ENCODE measurements at regions not wholly inside any gene's neighbourhood (a gene's known extent, or its start where the extent isn't known, plus 50 kb on each side); places are given as distances from the start of the nearest gene placed in this dataset.

DNA sequence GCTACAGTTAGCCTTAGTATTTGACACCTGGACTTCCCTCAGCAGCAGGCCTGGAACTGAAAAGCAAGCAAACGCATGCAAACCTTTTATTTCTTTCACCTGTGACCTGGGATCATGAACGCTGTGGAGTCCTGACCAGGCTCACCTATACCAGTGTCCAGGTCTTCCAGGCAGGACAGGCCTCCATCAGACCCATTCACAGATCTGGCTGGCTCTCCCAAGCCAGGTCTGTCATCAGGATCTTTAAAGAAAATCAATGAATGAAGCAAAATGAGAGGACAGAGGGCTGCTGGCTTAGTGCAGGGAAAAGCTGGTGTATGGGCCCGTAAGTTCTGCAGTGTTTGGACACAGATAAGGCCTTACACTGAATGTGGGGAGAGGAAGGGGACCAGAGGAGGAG lies 96.3 kb upstream of the CPEB4 start:
- ATAC-seq, result no peak
- no peak for DNase-seq (ENCODE audit: low spot score in 2 of 2)
- Mint-ChIP-seq H3K36me3 (no peaks in the 10 kb centered on the region), H3K27ac (no peak overlapping the region), H3K9me3 (no peaks in the 10 kb centered on the region)

- H3K27ac Mint-ChIP-seq, result no peak overlapping the region
- DNase-seq (ENCODE audit: low spot score in 2 of 2), result no peak
These were observed 95.2 kb upstream of the CPEB4 start for GRCh38 chr5:173792781-173793547.

DNA sequence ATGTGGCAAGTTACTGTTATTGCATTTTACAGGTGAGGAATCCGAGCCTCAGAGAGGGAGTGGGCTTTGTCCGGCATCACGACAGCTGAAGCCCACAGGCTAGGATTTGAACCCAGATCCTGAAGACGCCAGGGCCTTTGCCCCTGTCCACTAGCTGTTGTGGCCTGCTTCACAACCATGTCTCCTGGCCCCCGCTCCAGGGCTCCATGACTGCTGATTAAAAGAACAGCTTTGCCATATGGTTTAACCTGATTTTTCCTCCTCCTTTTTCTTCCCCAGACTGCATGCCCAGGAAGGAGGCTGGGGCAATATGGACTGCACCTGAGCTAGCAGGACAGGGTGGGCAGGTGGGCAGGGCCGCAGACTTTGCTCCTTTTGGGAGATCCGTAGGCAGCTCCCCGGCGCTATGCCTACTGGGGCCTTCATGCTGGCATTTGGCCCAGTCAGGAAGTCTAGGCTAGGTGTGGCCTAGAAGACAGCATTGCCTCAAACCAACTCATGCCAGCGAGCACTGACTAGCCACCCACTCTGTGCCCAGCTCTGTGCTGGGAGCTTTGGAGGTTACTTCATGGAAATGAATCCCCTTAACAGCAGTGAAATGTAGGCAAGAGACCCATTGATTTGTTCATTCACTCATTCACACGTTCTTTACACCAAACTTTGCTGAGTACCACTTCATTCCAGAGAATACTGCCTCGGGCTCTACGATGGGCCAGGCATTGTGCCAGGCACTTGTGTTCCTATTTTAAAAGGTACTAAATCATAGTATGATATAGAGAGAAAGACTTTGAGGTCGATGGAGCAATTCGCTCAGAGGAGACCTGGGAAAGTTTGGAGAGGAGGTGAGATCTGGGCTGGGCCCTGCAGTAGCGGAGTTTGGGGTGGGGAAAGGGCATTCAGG lies 94.3 kb upstream of the CPEB4 start:
- no peak for ATAC-seq
- H3K9me3 Mint-ChIP-seq, result no peaks in the 10 kb centered on the region
- no peaks in the 10 kb centered on the region for H3K36me3 Mint-ChIP-seq
- no peak for DNase-seq (ENCODE audit: low spot score in 2 of 2)
- no peak overlapping the region for H3K27ac Mint-ChIP-seq

More at GRCh38 chr5:173792781-173793547, 95.2 kb upstream of the CPEB4 start:
- Mint-ChIP-seq H3K36me3 (no peaks in the 10 kb centered on the region), H3K9me3 (no peaks in the 10 kb centered on the region)
- ATAC-seq, result no peak

- no peaks in the 10 kb centered on the region for H3K36me3 Mint-ChIP-seq
- no peak overlapping the region for H3K27ac Mint-ChIP-seq
- DNase-seq (ENCODE audit: low spot score in 2 of 2), result no peak
- H3K9me3 Mint-ChIP-seq, result no peaks in the 10 kb centered on the region
- ATAC-seq, result no peak
These were observed 93.2 kb upstream of the CPEB4 start for GRCh38 chr5:173794901-173795416.

DNA sequence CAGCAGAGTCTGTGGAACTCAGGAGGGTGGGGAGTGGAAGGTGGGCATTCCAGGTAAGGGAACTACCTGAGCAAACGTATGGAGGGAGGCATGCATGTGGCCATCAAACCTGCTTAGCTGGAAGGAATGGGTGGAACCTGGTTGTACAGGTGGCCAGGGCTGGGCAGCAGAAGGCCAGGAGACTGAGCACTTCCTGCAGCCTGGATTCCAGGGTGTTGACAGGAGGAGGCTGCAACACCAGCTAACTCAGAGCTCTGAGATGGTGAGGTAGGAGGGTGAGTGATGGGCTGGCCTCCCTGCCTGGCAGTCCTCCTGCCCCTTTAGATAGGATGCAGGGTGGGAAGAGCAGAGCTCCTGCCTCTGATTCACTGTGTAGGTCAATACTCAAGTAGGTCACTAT lies 92.5 kb upstream of the CPEB4 start:
- Mint-ChIP-seq H3K27ac (no peak overlapping the region), H3K9me3 (no peaks in the 10 kb centered on the region), H3K36me3 (no peaks in the 10 kb centered on the region)
- DNase-seq (ENCODE audit: low spot score in 2 of 2), result no peak
- ATAC-seq, result no peak

DNA sequence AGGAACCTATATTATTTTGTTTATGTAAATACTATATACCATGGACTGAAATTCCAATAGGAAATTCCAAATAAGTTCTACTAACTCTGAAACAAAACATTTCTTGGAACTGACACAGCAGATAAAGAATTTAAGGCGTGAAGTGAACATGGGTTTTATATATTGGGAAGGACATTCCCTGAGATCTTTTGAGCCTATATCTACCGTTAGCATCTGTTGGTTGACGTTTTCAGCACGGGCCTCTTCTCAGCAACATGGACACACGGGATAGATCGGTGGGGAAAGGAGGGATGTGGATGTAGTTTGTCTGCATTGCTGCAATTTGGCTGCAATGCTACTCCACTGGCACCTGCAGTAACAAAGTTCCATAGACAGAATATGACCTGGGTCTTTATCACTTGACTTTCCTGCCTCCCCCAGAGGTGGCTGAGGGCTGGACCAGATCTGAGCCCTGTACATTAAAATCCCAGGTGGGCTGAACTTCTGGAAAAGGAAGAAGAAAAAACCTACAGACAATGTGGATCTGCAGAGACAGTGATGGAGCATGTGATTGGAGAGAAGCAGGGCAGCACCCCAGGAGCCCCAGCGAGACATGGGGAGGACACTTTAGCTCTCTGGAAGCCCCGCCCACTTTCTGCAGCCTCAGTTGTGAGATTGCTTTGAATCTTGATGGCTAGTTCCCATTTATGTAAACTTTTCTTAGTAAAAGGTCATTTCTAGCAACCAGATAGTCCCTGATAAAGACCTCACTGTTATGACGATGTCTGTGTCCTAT lies 91.2 kb upstream of the CPEB4 start:
- DNase-seq (ENCODE audit: low spot score in 2 of 2) (no peak), ATAC-seq (no peak)
- no peaks in the 10 kb centered on the region for H3K36me3 Mint-ChIP-seq
- H3K27ac Mint-ChIP-seq, result no peak overlapping the region
- no peaks in the 10 kb centered on the region for H3K9me3 Mint-ChIP-seq

DNA sequence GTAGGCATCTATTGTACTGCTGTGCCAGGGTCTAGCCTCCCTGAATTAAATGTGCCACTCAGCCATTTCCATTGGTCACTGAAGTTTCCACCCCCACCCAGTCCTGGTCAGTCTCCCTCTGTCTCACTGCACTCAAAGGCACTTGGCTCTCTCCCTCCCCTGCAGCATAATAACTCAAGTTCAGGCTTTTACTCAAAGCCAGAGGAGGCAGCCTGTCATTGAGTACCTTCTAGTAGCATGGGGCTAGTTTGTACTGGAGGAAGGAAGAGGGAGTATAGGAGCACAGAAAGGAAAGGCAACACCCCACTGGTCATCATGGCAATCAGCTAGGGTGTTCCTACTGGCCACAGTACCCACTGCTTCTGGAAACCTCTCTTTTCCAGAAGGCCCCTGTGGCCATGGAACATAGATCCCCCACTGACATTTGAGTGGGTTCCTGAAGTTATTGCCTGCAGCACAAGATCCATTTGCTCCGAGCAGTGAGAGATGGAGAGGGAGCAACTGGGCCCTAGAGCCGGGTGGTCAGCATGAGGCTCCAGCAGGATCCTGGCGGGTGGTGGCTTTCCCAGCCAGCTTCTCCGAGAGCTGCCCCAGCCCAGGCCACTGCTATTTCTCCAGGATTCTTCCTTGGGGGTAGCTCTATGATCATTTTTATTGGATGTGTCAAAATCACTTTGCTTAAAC lies 89.9 kb upstream of the CPEB4 start:
- DNase-seq (ENCODE audit: low spot score in 2 of 2), result no peak
- Mint-ChIP-seq H3K36me3 (no peaks in the 10 kb centered on the region), H3K27ac (no peak overlapping the region), H3K9me3 (no peaks in the 10 kb centered on the region)
- ATAC-seq, result no peak

GRCh38 chr5:173800340-173800739 lies 87.8 kb upstream of the CPEB4 start:
- no peak for ATAC-seq
- Mint-ChIP-seq H3K36me3 (no peaks in the 10 kb centered on the region), H3K9me3 (no peaks in the 10 kb centered on the region), H3K27ac (no peak overlapping the region)
- peak in 1 of 2 donors; percentile 16 for DNase-seq (ENCODE audit: low spot score in 2 of 2)

DNA sequence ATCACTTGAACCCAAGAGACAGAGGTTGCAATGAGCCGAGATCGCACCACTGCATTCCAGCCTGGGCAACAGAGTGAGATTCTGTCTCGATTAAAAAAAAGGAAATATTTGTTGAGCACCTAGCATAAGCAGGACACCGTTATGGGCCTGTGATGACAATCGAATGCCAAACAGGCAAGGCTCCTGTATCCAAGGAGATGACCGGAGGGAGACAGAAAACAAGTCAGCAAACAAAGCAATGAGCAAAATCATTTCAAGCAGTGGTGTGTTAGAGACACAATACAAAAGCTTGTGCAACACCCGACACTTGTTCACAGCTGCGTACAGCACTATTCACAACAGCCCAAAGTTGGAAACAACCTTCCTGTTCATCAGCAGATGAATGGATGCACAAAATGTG lies 87.1 kb upstream of the CPEB4 start:
- H3K36me3 Mint-ChIP-seq, result no peaks in the 10 kb centered on the region
- no peak for DNase-seq (ENCODE audit: low spot score in 2 of 2)
- no peaks in the 10 kb centered on the region for H3K9me3 Mint-ChIP-seq

GRCh38 chr5:173802670-173803165 lies 85.4 kb upstream of the CPEB4 start:
- H3K27ac Mint-ChIP-seq, result no peak overlapping the region
- H3K36me3 Mint-ChIP-seq, result no peaks in the 10 kb centered on the region
- DNase-seq (ENCODE audit: low spot score in 2 of 2) (no peak), ATAC-seq (no peak)
- no peaks in the 10 kb centered on the region for H3K9me3 Mint-ChIP-seq

More for the DNA sequence above, 87.1 kb upstream of the CPEB4 start:
- ATAC-seq, result no peak
- no peak overlapping the region for H3K27ac Mint-ChIP-seq

DNA sequence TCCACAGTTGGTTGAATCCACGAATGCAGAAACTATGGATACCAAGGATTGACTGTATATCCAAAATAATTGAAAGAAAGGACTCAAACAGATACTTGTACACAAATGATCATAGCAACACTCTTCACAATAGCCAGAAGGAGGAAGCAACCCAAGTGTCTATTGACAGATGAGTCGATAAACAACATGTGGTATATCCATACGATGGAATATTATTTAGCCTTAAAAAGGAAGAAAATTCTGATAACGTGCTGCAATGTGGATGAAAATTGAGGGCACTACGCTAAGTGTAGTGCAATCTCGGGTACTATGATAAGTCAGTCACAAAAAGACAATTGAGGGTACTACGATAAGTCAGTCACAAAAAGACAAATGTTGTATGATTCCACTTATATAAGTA lies 83.6 kb upstream of the CPEB4 start:
- Mint-ChIP-seq H3K36me3 (no peaks in the 10 kb centered on the region), H3K27ac (no peak overlapping the region), H3K9me3 (no peaks in the 10 kb centered on the region)
- ATAC-seq, result no peak
- DNase-seq (ENCODE audit: low spot score in 2 of 2), result no peak

- Mint-ChIP-seq H3K36me3 (no peaks in the 10 kb centered on the region), H3K9me3 (peaks cover 11 to 12% of the 10 kb centered on the region in 2 donors), H3K27ac (no peak overlapping the region)
- DNase-seq (ENCODE audit: low spot score in 2 of 2) (no peak), ATAC-seq (no peak)
These were observed 81.7 kb upstream of the CPEB4 start for GRCh38 chr5:173806270-173807035.

- H3K9me3 Mint-ChIP-seq, result peaks cover 11 to 12% of the 10 kb centered on the region in 2 donors
These were observed 80.9 kb upstream of the CPEB4 start for GRCh38 chr5:173807181-173807655.

GRCh38 chr5:173808079-173808808 lies 79.9 kb upstream of the CPEB4 start:
- DNase-seq (ENCODE audit: low spot score in 2 of 2) (no peak), ATAC-seq (no peak)
- Mint-ChIP-seq H3K27ac (no peak overlapping the region), H3K36me3 (no peaks in the 10 kb centered on the region), H3K9me3 (peaks cover 11 to 12% of the 10 kb centered on the region in 2 donors)

More at GRCh38 chr5:173807181-173807655, 80.9 kb upstream of the CPEB4 start:
- ATAC-seq (no peak), DNase-seq (ENCODE audit: low spot score in 2 of 2) (no peak)
- Mint-ChIP-seq H3K27ac (no peak overlapping the region), H3K36me3 (no peaks in the 10 kb centered on the region)

DNA sequence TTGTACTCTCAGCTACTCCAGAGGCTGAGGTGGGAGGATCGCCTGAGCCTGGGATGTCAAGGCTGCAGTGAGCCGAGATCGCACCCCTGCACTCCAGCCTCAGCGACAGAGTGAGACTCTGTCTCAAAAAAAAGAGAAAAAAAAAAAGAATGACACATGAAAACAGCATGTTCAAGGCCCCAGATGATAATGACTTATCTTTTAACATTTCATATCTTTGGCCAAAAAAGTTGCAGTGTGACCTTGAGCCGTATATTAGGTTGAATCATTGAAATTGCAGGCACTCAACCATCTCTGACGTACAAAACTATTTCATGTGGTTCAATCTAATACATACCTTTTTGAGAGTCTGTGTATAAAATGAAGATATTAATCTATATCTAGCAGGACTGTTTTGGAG lies 79.1 kb upstream of the CPEB4 start:
- Mint-ChIP-seq H3K27ac (no peak overlapping the region), H3K9me3 (peaks cover 11 to 12% of the 10 kb centered on the region in 2 donors), H3K36me3 (no peaks in the 10 kb centered on the region)
- ATAC-seq (no peak), DNase-seq (ENCODE audit: low spot score in 2 of 2) (no peak)
